COLO668 (cell line): ENCODE measurements at regions not wholly inside any gene's neighbourhood (a gene's known extent, or its start where the extent isn't known, plus 50 kb on each side); places are given as distances from the start of the nearest gene placed in this dataset.
A peak's percentile ranks its signal among the peaks of the same experiment; 100 is the strongest.

Source experiments
- DNase-seq: peaks from one replicate; lab custom pipeline; 2025; ENCODE audit not compliant: unreplicated experiment; lab: John Stamatoyannopoulos, UW

DNA sequence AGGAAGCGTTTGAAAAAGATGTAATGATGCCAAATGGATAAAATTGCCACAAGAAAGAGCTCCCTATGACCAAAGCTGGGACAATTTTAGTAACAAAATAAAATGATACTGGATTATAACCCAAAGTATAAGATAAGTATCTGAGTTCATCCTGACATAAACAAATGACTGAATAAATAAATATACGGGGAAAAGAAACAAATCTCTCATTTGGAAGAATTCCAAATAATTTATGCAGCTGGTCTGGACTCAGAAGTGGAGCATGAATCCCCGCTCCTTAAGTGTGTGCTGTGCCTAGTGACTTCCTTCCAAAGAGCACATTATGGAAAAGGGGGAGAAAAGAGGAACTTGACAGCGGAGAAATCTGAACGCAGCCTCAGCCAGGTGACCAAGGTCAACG is 186.2 kb downstream of the RAMP3 start:
- no peak for DNase-seq

DNA sequence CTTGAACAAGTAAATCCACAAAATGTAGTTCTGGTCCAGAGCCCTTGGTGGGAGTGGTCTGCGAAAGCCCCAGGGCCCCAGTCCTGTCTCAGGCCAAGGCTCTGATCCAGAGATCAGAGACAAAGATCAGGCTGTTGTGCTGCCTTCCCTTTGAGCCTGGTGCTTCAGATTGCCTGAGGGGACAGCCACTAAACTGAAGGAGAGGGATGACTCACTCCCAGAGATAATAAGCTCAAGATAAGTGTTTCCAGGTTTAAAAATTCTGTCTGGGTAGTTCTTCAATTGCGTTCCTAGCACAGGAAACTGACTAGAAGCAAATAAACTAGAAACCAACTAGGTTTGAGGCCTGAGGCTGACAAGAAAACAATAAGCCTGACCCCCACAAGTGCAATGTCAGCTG is 190.2 kb downstream of the RAMP3 start:
- peak; percentile 55 for DNase-seq

GRCh38 chr7:45349090-45349489 is 191.5 kb downstream of the RAMP3 start:
- no peak for DNase-seq

GRCh38 chr7:45350896-45351295 is 193.3 kb downstream of the RAMP3 start:
- no peak for DNase-seq

DNA sequence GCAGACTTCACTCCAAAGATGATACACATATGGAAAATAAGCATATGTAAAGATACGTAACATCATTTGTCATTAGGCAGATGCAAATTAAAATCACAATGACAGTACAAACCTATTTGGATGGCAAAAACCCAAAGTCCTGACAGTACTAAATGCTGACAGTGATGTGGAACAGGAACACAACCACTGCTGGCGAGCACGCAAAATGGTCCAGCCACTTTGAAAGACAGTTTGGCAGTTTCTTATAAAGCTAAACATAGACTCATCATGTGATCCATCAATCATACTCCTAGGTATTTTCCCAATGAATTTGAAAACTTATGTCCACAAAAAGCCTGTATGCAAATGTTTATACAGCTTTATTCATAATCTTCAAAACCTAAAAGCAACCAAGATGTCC is 200.7 kb downstream of the RAMP3 start:
- DNase-seq = no peak

DNA sequence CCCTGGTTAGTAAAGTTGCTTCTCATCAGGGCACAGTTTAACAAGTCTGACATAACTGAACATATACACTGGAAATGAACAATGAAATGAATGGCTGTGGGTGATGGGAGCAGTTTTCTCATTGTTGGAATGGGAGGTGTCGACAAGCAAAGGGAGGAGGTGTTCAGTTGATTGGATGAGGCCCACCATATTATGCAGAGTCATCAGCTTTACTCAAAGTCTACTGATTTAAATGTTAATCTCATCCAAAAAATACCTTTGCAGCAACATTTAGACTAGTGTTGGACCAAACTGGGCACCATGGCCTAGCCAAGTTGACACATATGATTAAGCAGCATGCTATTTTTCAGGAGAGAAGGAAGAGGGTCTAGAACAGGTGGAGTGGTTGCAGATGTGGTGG is 201.7 kb downstream of the RAMP3 start:
- no peak for DNase-seq

- no peak for DNase-seq
Observed at GRCh38 chr7:45359776-45360175, 202.2 kb downstream of the RAMP3 start.

DNA sequence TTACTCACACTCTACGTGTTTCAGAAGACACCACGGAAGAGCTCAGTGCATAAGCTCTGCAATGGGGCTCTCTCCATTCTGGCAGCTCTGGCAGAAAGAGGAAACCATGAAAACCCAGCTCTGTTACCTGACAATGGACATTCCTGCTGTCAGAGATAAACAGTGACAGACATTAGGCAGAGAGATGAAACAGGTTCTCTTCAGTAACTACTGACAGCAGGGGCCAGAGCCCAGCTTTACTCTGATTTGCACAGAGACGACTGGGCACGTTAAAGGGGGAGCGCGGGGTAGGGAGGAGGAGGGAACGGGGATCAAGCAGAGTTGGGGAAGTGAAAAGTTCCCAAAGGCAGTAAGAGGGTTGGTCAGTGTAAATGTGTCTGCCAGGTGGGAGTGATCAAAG is 206.1 kb downstream of the RAMP3 start:
- no peak for DNase-seq

DNA sequence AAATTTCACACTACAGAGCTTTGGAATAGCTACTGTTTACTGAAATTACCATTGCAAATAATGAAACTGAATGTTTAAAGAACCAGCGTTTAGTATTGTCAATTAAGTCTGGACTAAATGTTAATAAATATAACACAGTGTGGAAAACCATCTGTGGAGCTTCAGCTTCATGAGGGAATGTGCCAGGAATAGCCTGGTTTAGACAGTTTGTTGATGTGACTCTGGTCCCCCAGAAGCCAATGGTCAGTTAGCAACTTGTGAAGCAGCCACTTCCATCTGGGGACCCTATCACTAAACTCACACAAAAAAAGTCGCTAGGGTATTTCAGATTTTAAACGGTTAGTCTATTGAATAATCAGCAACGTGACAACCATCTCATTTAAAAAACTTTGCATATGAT is 207.8 kb downstream of the RAMP3 start:
- DNase-seq = no peak

DNA sequence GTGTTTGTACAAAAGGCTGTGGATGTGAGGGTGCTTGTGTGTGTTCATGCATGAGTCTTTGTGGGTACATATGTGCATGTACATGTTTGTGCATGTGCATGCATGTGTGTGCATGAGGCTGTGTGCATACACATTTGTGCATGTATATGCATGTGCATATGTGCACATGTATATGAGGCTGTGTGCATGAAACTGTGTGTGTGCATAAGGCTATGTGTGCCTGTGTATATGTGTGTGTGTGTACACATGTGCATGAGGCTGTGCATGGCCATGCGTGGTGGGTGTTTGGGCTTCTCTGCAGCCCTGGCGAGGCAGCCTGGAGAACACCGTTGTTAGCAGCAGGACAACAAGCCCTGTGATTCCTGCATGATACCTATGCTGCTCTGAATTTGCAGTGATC is 207.7 kb upstream of the ADCY1 start:
- no peak for DNase-seq

DNA sequence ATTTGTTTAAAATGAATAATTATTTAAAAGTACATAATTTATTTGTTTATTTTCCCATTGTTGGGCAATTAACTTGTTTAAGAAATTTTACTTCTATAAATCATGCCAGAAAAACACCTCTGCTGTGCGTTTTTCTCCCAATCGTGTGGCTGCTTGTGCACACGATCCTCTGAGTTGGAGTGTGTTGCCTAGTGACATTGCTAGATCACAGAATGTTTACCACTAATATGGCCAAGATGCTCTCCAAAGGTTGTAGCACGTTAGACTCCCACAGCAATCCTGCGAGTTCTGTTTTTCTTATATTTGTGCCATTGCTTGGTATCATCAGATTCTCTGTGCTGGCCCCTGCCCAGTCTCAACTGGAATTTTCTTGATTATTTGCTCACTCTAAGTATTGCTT is 207.1 kb upstream of the ADCY1 start:
- DNase-seq = no peak

DNA sequence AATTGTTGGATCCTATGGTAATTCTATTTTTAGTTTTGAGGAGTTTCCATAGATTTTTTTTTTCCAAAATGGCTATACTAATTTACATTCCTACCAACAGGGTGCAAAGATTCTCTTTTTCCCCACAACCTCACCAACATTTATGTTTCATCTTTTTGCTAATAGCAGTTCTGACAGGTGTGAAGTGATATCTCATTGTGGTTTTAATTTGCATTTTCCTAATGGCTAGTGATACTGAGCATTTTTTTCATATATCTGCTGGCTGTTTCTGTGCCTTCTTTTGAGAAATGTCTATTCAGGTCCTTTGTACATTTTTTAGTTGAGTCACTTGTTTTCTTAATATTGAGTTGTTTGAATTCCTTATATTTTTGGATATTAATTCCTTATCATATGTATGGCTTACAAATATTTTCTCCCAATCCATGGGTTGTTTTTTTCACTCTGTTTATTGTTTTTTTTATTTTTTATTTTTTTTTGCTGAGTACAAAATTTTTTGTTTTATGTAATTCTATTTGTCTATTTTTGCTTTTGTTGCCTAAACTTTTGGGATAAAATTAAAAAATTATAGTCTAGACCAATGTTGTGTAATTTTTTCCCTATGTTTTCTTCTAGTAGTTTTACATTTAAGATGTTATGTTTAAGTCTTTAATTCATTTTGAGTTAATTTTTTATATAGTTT is 205.9 kb upstream of the ADCY1 start:
- DNase-seq = no peak

GRCh38 chr7:45384499-45384898 is 189.7 kb upstream of the ADCY1 start:
- DNase-seq = no peak

DNA sequence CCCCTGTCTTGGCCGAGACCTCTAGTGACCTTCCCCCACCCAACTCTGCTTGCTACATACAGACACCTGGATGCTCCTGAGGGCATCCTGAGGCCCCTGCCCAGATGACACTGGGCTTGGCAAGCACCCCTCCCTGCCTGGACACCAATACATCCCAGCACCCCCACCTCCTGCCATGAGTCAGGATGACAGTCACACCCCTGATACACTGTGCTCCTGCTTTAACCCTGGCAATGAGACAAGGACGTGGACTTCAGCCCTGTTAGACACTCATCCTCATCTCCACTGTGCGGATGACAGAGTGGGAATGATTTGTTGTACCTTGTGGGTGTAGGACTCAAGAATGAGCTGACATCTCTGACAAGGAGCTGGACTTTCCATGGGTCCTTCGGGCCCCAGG is 186.3 kb upstream of the ADCY1 start:
- DNase-seq = no peak

- no peak for DNase-seq
Observed at GRCh38 chr7:45389073-45389872, 184.9 kb upstream of the ADCY1 start.

DNA sequence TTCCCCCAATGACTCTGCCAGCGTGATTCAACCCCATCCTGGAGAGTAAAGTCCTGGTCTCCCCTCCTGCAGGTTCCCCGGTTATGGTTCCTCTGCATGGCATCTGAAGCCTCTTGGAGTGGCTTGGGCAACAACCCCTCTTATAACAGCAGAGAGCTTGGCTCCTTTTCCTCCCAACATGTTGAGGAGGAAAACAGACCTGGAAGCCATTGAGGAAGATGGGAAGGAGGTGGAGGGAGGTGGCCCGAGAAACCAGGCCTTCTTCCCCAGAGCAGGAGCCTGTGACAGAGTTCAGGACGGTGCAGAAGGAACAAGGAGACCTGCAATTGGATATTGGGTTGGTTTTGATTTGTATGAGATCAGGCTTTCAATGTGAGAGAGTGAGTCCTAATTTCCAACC is 184.0 kb upstream of the ADCY1 start:
- DNase-seq = no peak

GRCh38 chr7:45390731-45391130 is 183.4 kb upstream of the ADCY1 start:
- no peak for DNase-seq

- no peak for DNase-seq
Observed at GRCh38 chr7:45391618-45392451, 182.3 kb upstream of the ADCY1 start.

DNA sequence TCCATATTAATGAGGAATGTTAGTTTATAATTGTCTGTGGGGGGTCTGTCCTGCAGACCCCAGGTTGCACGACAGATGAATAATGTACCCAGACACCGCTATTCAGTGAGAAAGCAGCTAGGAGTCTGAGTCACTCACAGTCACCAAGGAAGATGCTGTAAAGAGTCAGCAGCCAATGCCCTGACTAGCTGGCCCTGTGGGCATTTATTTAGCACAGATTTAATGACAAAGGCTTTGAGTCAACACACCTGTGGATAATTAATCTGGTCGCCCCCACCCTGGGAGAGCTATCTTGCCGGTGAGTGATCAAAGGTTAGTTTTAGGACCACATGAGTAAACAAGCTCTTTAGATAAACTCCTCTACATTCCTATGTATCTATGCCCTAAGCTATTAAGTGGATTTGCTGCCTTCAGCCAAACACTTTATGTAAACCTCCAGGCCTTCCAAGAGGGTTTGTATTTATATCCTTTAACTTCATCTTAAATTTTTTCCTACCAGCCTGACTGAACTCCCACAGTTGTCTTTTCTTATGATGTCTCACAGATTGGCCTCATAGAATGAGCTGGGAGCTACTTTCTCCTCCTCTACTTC is 180.0 kb upstream of the ADCY1 start:
- DNase-seq = no peak

DNA sequence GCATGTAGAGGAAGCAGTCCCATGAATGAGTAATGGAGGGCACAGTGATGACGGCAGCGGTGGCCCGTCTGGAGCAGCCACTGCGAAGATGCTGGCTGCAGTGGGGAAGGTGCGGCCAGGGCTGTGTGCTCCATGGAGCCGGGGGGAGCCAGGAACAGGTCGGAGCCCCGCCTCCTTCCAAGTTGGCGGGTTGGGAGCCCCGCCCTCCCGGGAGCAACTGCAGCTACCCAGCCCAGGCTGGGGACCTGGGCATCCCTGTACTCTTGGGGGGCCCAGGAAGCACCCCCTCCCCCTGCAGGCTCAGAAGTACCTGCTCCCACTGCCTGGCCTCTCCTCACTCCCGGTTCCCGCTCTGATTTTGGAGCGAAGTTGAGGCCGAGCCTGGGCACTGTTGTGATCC is 175.1 kb upstream of the ADCY1 start:
- no peak for DNase-seq

DNA sequence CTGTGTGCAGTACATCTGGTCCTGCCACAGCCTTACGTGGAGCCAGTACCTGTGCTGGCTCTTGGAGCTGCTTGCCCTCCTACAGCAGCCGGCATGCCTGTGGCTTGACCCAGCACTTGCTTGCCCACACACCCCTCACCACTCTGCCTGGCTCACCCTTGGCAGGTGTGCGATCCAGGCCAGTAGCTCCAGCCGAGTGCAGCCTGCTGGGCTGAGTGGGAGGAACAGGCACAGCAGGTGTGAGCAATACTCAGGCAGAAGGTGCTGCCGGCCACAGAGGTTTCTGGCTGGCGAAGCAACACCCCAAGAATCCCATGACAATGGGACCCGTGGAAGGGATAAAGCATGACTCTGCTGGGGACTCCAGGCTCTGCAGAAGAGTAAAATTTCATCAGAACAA is 173.5 kb upstream of the ADCY1 start:
- DNase-seq = peak; percentile 85

- no peak for DNase-seq
Observed at GRCh38 chr7:45401155-45401554, 173.0 kb upstream of the ADCY1 start.
